IMR-90 (cell line): ENCODE measurements at regions not wholly inside any gene's neighbourhood (a gene's known extent, or its start where the extent isn't known, plus 50 kb on each side); places are given as distances from the start of the nearest gene placed in this dataset.

Experiments used
- BHLHE40 ChIP-seq: fragments of 150-350 bp; IDR thresholded peaks from 2 replicates; pipeline ENCODE4 v1.6.1; 2016; ENCODE audit warnings: mild to moderate bottlenecking, low read depth, low read length
- CEBPB ChIP-seq: IDR thresholded peaks from 2 replicates; pipeline ENCODE4 v1.6.1; 2012; ENCODE audit warnings: low read depth, low read length, improper control_type of control experiment
- FOS ChIP-seq: fragments of 150-350 bp; IDR thresholded peaks from 2 replicates; pipeline ENCODE4 v1.6.1; 2016; ENCODE audit warnings: low read depth, low read length
- MAFK ChIP-seq: IDR thresholded peaks from 2 replicates; pipeline ENCODE4 v1.6.1; 2012; ENCODE audit warnings: low read depth, low read length, improper control_type of control experiment
- MAZ ChIP-seq: IDR thresholded peaks from 2 replicates; pipeline ENCODE4 v1.6.1; 2012; ENCODE audit warnings: low read depth, mild to moderate bottlenecking, low read length, improper control_type of control experiment, moderate library complexity, borderline replicate concordance
- NFE2L2 ChIP-seq: fragments of 150-350 bp; IDR thresholded peaks from 2 replicates; pipeline ENCODE4 v1.6.1; 2016; ENCODE audit warnings: low read depth, mild to moderate bottlenecking, low read length
- POLR2A ChIP-seq: IDR thresholded peaks from 2 replicates; pipeline ENCODE4 v1.6.1; 2012; ENCODE audit warnings: mild to moderate bottlenecking, low read depth, low read length
- RAD21 ChIP-seq: IDR thresholded peaks from 2 replicates; pipeline ENCODE4 v1.6.1; 2012; ENCODE audit warnings: low read length, improper control_type of control experiment
- RCOR1 ChIP-seq: IDR thresholded peaks from 2 replicates; pipeline ENCODE4 v1.6.1; 2012; ENCODE audit warnings: mild to moderate bottlenecking, low read length, improper control_type of control experiment; ENCODE audit not compliant: insufficient replicate concordance
- RFX5 ChIP-seq: IDR thresholded peaks from 2 replicates; pipeline ENCODE4 v1.8.0; 2012; ENCODE audit warnings: low read depth, mild to moderate bottlenecking, low read length, moderate library complexity
- SMC3 ChIP-seq: fragments of 150-350 bp; IDR thresholded peaks from 2 replicates; pipeline ENCODE4 v1.6.1; 2016; ENCODE audit warnings: low read depth, mild to moderate bottlenecking, antibody characterized with exemption, low read length, moderate library complexity
- TF ChIP-seq, protein P1 (sequence below): conservative IDR thresholded peaks from 2 replicates; pipeline ENCODE4 v1.5.1; 2012; ENCODE audit warnings: mild to moderate bottlenecking, low read depth, low read length, improper control_type of control experiment
- TF ChIP-seq, protein P2 (sequence below): fragments of 150-350 bp; IDR thresholded peaks from 2 replicates; pipeline ENCODE4 v1.6.1; 2017; ENCODE audit warnings: mild to moderate bottlenecking, antibody characterized with exemption, low read length, low read depth
- TF ChIP-seq, protein P3 (sequence below): fragments of 150-350 bp; IDR thresholded peaks from 2 replicates; pipeline ENCODE4 v1.6.1; 2016; ENCODE audit warnings: low read depth, mild to moderate bottlenecking, low read length, moderate library complexity, borderline replicate concordance

DNA sequence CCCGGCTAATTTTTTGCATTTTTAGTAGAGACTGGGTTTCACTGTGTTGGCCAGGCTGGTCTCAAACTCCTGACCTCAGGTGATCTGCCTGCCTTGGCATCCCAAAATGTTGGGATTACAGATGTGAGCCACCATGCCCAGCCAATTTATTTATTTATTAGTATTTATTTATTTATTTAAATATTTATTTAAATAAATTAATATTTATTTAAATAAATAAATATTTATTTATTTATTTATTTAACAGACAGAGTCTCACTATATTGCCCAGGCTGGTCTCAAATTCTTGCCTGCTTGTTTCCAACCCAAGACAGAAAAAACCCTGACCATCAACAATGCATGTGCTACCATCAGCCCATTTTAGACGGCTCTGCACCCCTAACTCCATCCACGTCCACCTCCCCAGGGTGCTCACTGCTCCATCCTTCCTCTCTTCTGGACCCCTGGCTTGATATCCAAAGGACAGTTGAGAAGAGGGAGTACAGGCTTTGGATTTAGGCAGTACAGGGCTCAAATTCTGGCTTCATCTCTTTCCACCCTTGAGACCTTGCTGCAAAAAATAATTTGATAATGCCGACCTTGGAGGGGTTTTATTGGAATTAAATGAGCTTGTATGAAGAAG is 232.6 kb downstream of the MED10 start:
- TF ChIP-seq, protein P1, sequence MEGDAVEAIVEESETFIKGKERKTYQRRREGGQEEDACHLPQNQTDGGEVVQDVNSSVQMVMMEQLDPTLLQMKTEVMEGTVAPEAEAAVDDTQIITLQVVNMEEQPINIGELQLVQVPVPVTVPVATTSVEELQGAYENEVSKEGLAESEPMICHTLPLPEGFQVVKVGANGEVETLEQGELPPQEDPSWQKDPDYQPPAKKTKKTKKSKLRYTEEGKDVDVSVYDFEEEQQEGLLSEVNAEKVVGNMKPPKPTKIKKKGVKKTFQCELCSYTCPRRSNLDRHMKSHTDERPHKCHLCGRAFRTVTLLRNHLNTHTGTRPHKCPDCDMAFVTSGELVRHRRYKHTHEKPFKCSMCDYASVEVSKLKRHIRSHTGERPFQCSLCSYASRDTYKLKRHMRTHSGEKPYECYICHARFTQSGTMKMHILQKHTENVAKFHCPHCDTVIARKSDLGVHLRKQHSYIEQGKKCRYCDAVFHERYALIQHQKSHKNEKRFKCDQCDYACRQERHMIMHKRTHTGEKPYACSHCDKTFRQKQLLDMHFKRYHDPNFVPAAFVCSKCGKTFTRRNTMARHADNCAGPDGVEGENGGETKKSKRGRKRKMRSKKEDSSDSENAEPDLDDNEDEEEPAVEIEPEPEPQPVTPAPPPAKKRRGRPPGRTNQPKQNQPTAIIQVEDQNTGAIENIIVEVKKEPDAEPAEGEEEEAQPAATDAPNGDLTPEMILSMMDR: no peak
- TF ChIP-seq POLR2A (no peak), FOS (no peak), NFE2L2 (no peak), RFX5 (no peak), BHLHE40 (no peak), MAZ (no peak), RCOR1 (no peak), CEBPB (no peak), SMC3 (no peak), RAD21 (no peak), MAFK (no peak)
- TF ChIP-seq, protein P2, sequence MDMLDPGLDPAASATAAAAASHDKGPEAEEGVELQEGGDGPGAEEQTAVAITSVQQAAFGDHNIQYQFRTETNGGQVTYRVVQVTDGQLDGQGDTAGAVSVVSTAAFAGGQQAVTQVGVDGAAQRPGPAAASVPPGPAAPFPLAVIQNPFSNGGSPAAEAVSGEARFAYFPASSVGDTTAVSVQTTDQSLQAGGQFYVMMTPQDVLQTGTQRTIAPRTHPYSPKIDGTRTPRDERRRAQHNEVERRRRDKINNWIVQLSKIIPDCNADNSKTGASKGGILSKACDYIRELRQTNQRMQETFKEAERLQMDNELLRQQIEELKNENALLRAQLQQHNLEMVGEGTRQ: no peak
- TF ChIP-seq, protein P3, sequence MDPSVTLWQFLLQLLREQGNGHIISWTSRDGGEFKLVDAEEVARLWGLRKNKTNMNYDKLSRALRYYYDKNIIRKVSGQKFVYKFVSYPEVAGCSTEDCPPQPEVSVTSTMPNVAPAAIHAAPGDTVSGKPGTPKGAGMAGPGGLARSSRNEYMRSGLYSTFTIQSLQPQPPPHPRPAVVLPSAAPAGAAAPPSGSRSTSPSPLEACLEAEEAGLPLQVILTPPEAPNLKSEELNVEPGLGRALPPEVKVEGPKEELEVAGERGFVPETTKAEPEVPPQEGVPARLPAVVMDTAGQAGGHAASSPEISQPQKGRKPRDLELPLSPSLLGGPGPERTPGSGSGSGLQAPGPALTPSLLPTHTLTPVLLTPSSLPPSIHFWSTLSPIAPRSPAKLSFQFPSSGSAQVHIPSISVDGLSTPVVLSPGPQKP: no peak
